Endodermal cell (in vitro differentiated cells): ENCODE measurements at regions not wholly inside any gene's neighbourhood (a gene's known extent, or its start where the extent isn't known, plus 50 kb on each side); places are given as distances from the start of the nearest gene placed in this dataset.

Experiments
- DNase-seq: peaks from one replicate; pipeline ENCODE4 v3.0.0-alpha.2; 2017
- H3K27ac ChIP-seq: 2 replicates; pipeline ENCODE4 v1.5.1; 2013; ENCODE audit warnings: mild to moderate bottlenecking, low read depth, low read length, moderate library complexity
- H3K27me3 ChIP-seq: 2 replicates; pipeline ENCODE4 v1.6.1; 2013; ENCODE audit warnings: mild to moderate bottlenecking, low read length, moderate library complexity; ENCODE audit not compliant: insufficient read depth, control insufficient read depth, poor library complexity, severe bottlenecking
- H3K36me3 ChIP-seq: 2 replicates; pipeline ENCODE4 v1.7.0; 2013; ENCODE audit warnings: mild to moderate bottlenecking, low read length, moderate library complexity; ENCODE audit not compliant: control insufficient read depth, insufficient read depth
- H3K4me1 ChIP-seq: one replicate; pipeline ENCODE4 v1.7.0; 2013; ENCODE audit warnings: low read length; ENCODE audit not compliant: control insufficient read depth, insufficient read depth
- H3K4me3 ChIP-seq: 2 replicates; pipeline ENCODE4 v1.5.1; 2013; ENCODE audit warnings: mild to moderate bottlenecking, low read length, moderate library complexity
- H3K9ac ChIP-seq: 2 replicates; pipeline ENCODE4 v1.6.1; 2013; ENCODE audit warnings: mild to moderate bottlenecking, low read length, moderate library complexity; ENCODE audit not compliant: poor library complexity, severe bottlenecking; ENCODE audit errors: extremely low read depth
- H3K9me3 ChIP-seq: 2 replicates; pipeline ENCODE4 v1.6.1; 2013; ENCODE audit warnings: mild to moderate bottlenecking, low read length, moderate library complexity; ENCODE audit not compliant: control insufficient read depth
- H3K27ac Mint-ChIP-seq: 2 replicates; pipeline ENCODE4 v1.8.0; 2020; ENCODE audit warnings: mixed read lengths
- H3K27me3 Mint-ChIP-seq: 2 replicates; pipeline ENCODE4 v1.8.0; 2021; ENCODE audit warnings: mild to moderate bottlenecking, mixed read lengths; ENCODE audit not compliant: insufficient read depth
- H3K36me3 Mint-ChIP-seq: 2 replicates; pipeline ENCODE4 v1.8.0; 2020; ENCODE audit warnings: low read depth, mixed read lengths
- H3K4me1 Mint-ChIP-seq: 2 replicates; pipeline ENCODE4 v1.8.0; 2020; ENCODE audit warnings: mixed read lengths
- H3K4me3 Mint-ChIP-seq: 2 replicates; pipeline ENCODE4 v1.8.0; 2020; ENCODE audit warnings: mild to moderate bottlenecking, moderate library complexity, mixed read lengths
- H3K9me3 Mint-ChIP-seq: 2 replicates; pipeline ENCODE4 v1.8.0; 2020; ENCODE audit warnings: mild to moderate bottlenecking, mixed read lengths
- WGBS, 2 experiments: methylation state at CpG; one replicate each; pipeline versions ENCODE4 v1.1.5 to v1.1.7; 2013; ENCODE audit warnings: missing lambda C conversion rate in 2 of 2, mixed read lengths in 1 of 2; ENCODE audit not compliant: insufficient coverage in 1 of 2, insufficient read length in 1 of 2; 5-methylcytosine and 5-hydroxymethylcytosine counted together
- TF ChIP-seq, protein P1 (sequence below): fragments of 200-600 bp; sonication (generic); conservative IDR thresholded peaks from 2 replicates; pipeline ENCODE4 v1.5.0; 2021; ENCODE audit warnings: antibody characterized with exemption, mild to moderate bottlenecking

DNA sequence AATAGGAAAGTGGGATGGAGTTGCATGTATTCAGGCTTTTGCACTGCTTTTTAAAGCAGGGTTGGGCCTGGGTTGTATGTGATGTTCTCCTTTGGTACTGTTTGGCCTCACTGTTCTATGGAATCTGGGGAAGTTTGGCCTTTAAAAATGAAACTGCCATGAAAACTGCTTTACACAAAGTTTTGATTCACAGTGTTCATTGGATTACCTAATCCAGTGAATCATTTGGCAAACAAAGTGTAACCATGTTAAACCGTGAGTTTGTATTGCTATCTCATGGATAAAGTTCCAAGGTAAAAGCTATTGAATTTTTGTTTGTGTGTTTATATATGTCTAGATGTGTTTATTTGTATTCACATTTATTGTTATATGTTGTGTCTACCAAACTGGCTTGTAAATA lies 1658.6 kb downstream of the OLFM4 start:
- Histone ChIP-seq H3K27ac (no peak overlapping the region), H3K4me1 (no peaks in the 10 kb centered on the region), H3K9me3 (peaks cover 30% of the 10 kb centered on the region), H3K36me3 (no peaks in the 10 kb centered on the region), H3K27me3 (no peaks in the 10 kb centered on the region), H3K9ac (no peak overlapping the region), H3K4me3 (no peak overlapping the region)
- Mint-ChIP-seq H3K4me3 (no peak overlapping the region), H3K4me1 (peaks cover 3% of the 10 kb centered on the region), H3K27me3 (no peaks in the 10 kb centered on the region), H3K36me3 (peaks cover 24% of the 10 kb centered on the region), H3K9me3 (peaks cover 23% of the 10 kb centered on the region), H3K27ac (no peak overlapping the region)
- no peak for DNase-seq
- TF ChIP-seq, protein P1, sequence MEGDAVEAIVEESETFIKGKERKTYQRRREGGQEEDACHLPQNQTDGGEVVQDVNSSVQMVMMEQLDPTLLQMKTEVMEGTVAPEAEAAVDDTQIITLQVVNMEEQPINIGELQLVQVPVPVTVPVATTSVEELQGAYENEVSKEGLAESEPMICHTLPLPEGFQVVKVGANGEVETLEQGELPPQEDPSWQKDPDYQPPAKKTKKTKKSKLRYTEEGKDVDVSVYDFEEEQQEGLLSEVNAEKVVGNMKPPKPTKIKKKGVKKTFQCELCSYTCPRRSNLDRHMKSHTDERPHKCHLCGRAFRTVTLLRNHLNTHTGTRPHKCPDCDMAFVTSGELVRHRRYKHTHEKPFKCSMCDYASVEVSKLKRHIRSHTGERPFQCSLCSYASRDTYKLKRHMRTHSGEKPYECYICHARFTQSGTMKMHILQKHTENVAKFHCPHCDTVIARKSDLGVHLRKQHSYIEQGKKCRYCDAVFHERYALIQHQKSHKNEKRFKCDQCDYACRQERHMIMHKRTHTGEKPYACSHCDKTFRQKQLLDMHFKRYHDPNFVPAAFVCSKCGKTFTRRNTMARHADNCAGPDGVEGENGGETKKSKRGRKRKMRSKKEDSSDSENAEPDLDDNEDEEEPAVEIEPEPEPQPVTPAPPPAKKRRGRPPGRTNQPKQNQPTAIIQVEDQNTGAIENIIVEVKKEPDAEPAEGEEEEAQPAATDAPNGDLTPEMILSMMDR: no peak
- WGBS, 2 experiments: 100% methylated on average over 1 of the region's 1 CpG; no CpG with 5 or more reads in 1 of the 2 experiments

GRCh38 chr13:54699831-54700230 lies 1671.2 kb downstream of the OLFM4 start:
- H3K27ac Mint-ChIP-seq: no peak overlapping the region
- peaks cover 6% of the 10 kb centered on the region for H3K4me1 Mint-ChIP-seq
- H3K27me3 Mint-ChIP-seq: no peaks in the 10 kb centered on the region
- no peak for DNase-seq
- TF ChIP-seq, protein P1: no peak
- H3K4me3 Mint-ChIP-seq: no peak overlapping the region
- Histone ChIP-seq H3K27ac (no peak overlapping the region), H3K9me3 (peaks cover 25% of the 10 kb centered on the region), H3K36me3 (no peaks in the 10 kb centered on the region), H3K4me1 (peaks cover 10% of the 10 kb centered on the region), H3K9ac (no peak overlapping the region), H3K4me3 (no peak overlapping the region), H3K27me3 (no peaks in the 10 kb centered on the region)
- 90 to 100% methylated on average over 1 to 3 of the region's 3 CpGs for WGBS, 2 experiments
- H3K9me3 Mint-ChIP-seq: peaks cover 26% of the 10 kb centered on the region
- H3K36me3 Mint-ChIP-seq: peaks cover 25% of the 10 kb centered on the region

DNA sequence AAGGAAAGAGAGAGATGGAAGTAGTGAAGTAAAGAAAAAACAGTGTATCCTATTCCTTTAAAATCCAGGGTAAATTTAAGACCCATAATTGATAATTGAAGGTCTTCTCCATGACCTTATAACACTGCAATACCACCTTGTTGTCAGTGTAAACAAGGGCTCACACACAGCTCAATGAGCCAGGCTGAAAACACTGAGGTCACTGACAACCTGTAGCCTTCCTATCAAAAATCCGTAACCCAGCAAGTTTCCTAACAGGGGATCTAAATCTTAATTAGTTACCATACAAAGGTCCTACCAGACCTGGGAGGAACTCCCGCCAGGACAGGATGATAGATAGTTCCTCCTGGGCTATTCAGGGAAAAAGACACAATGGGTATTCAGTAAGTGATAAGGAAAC lies 1677.1 kb downstream of the OLFM4 start:
- Mint-ChIP-seq H3K36me3 (peaks cover 34% of the 10 kb centered on the region), H3K9me3 (peaks cover 40% of the 10 kb centered on the region), H3K27ac (peak overlapping the region; percentile 56), H3K4me3 (no peak overlapping the region), H3K27me3 (no peaks in the 10 kb centered on the region), H3K4me1 (peaks cover 17% of the 10 kb centered on the region)
- H3K36me3 ChIP-seq: peaks cover 8% of the 10 kb centered on the region
- H3K27me3 ChIP-seq: no peaks in the 10 kb centered on the region
- WGBS, 2 experiments: 17 to 23% methylated on average over 1 to 2 of the region's 2 CpGs
- peak; percentile 62 for DNase-seq
- peaks cover 36% of the 10 kb centered on the region for H3K9me3 ChIP-seq
- H3K9ac ChIP-seq: no peak overlapping the region
- no peak overlapping the region for H3K4me3 ChIP-seq
- peaks cover 2% of the 10 kb centered on the region for H3K4me1 ChIP-seq
- H3K27ac ChIP-seq: no peak overlapping the region
- TF ChIP-seq, protein P1: no peak
